Mammary epithelial cell (primary cell): ENCODE measurements at regions not wholly inside any gene's neighbourhood (a gene's known extent, or its start where the extent isn't known, plus 50 kb on each side); places are given as distances from the start of the nearest gene placed in this dataset.

Experiments used
- CTCF ChIP-seq, 2 donors: IDR thresholded peaks in 1 of 2; conservative IDR thresholded peaks in 1 of 2; 2 replicates each; pipeline ENCODE4 v1.5.1; 2011 to 2012; ENCODE audit warnings: inconsistent platforms in 2 of 2, low read length in 2 of 2, mild to moderate bottlenecking in 2 of 2, control low read depth in 1 of 2, low read depth in 1 of 2; ENCODE audit not compliant: insufficient read depth in 1 of 2; ENCODE audit errors: extremely low read depth in 1 of 2
- EZH2 ChIP-seq: IDR thresholded peaks from 2 replicates; pipeline ENCODE4 v1.6.1; 2012; ENCODE audit warnings: low read length, inconsistent platforms, borderline replicate concordance

GRCh38 chr4:13852411-13852810, 224.9 kb upstream of the BOD1L1 start:
- no peak for TF ChIP-seq CTCF (conservative IDR thresholded peaks at IDR 0.05 in 1 of 2, IDR thresholded peaks at IDR 0.05 in 1 of 2; ENCODE audit: extremely low read depth in 1 of 2, insufficient read depth in 1 of 2, low read depth in 1 of 2, low read length in 2 of 2)
- TF ChIP-seq EZH2: no peak
